PC-3 (cell line): ENCODE measurements at regions not wholly inside any gene's neighbourhood (a gene's known extent, or its start where the extent isn't known, plus 50 kb on each side); places are given as distances from the start of the nearest gene placed in this dataset.

Source experiments
- ATAC-seq: fragments of 200-7000 bp; cut with Tn5 transposase; 2 replicates; pipeline ENCODE4 v1.9.1; 2020; ENCODE audit warnings: mild to moderate bottlenecking, moderate library complexity
- BruUV-seq: library from RNA; stranded (reverse); fragments of 400-500 nt; replicated peaks from 2 replicates; lab custom pipeline; 2021; lab: Mats Ljungman, UMichigan
- CTCF ChIA-PET: fragments of 300-600 bp; sonication (Branson Sonifier 250); formaldehyde crosslinking; loops from one replicate; lab custom pipeline; 2022; ENCODE audit warnings: antibody characterized with exemption; lab: Charles Lee
- POLR2A ChIA-PET: fragments of 300-600 bp; sonication (Branson Sonifier 250); formaldehyde crosslinking; loops from one replicate; lab custom pipeline; 2022; ENCODE audit warnings: antibody characterized with exemption; ENCODE audit not compliant: unreplicated experiment; lab: Charles Lee
- DNase-seq: peaks from one replicate; pipeline ENCODE4 v3.0.0-alpha.2; 2015
- H2AFZ ChIP-seq: fragments of 300-600 bp; sonication (generic); 2 replicates; pipeline ENCODE4 v1.6.0; 2016; ENCODE audit warnings: antibody characterized with exemption, low read length
- H3F3A ChIP-seq: fragments of 300-600 bp; sonication (generic); one replicate; pipeline ENCODE4 v1.6.0; 2017; ENCODE audit warnings: antibody characterized with exemption, low read length, control low read depth, mild to moderate bottlenecking; ENCODE audit not compliant: unreplicated experiment
- H3K27ac ChIP-seq: fragments of 300-600 bp; sonication (generic); 2 replicates; pipeline ENCODE4 v1.5.1; 2016; ENCODE audit warnings: mild to moderate bottlenecking, low read length
- H3K27me3 ChIP-seq: fragments of 300-600 bp; sonication (generic); 2 replicates; pipeline ENCODE4 v1.6.1; 2016; ENCODE audit warnings: low read length, mixed read lengths
- H3K36me3 ChIP-seq: fragments of 300-600 bp; sonication (generic); 2 replicates; pipeline ENCODE4 v1.6.1; 2016; ENCODE audit warnings: low read depth, mixed run types, low read length, mixed read lengths
- H3K4me1 ChIP-seq: fragments of 300-600 bp; sonication (generic); 2 replicates; pipeline ENCODE4 v1.5.1; 2016; ENCODE audit warnings: low read length; ENCODE audit not compliant: insufficient read depth
- H3K4me2 ChIP-seq: fragments of 300-600 bp; sonication (generic); 2 replicates; pipeline ENCODE4 v1.6.0; 2016; ENCODE audit warnings: low read length
- H3K4me3 ChIP-seq: fragments of 300-600 bp; sonication (generic); 2 replicates; pipeline ENCODE4 v1.5.1; 2016; ENCODE audit warnings: mild to moderate bottlenecking, low read length, mixed read lengths
- H3K79me2 ChIP-seq: fragments of 300-600 bp; sonication (generic); 2 replicates; pipeline ENCODE4 v1.6.1; 2017; ENCODE audit warnings: low read length, mixed read lengths
- H3K9ac ChIP-seq: fragments of 300-600 bp; sonication (generic); 2 replicates; pipeline ENCODE4 v1.6.0; 2016; ENCODE audit warnings: mild to moderate bottlenecking, low read length
- H3K9me2 ChIP-seq: fragments of 300-600 bp; sonication (generic); replicated peaks from 2 replicates; pipeline ENCODE4 v1.6.1; 2016; ENCODE audit warnings: mixed run types, low read length, mixed read lengths
- H3K9me3 ChIP-seq: fragments of 300-600 bp; sonication (generic); 2 replicates; pipeline ENCODE4 v1.6.1; 2016; ENCODE audit warnings: low read length, mixed read lengths
- H4K20me1 ChIP-seq: fragments of 300-600 bp; sonication (generic); 2 replicates; pipeline ENCODE4 v1.6.1; 2016; ENCODE audit warnings: low read length, mixed read lengths
- CTCF ChIP-seq: fragments of 300-600 bp; sonication (generic); conservative IDR thresholded peaks from 2 replicates; pipeline ENCODE4 v1.5.1; 2017; ENCODE audit warnings: antibody characterized with exemption, low read depth, mild to moderate bottlenecking, low read length
- EZH2 ChIP-seq: fragments of 300-600 bp; sonication (generic); IDR thresholded peaks from one replicate; pipeline ENCODE4 v1.6.1; 2017; ENCODE audit warnings: antibody characterized with exemption, mild to moderate bottlenecking, low read length; ENCODE audit not compliant: unreplicated experiment
- EZH2phosphoT487 ChIP-seq: fragments of 300-600 bp; sonication (generic); IDR thresholded peaks from 2 replicates; pipeline ENCODE4 v1.6.1; 2018; ENCODE audit warnings: mild to moderate bottlenecking, antibody characterized with exemption, low read length, borderline replicate concordance
- intact Hi-C: fragments of 100-400 bp; cut with micrococcal nuclease; formaldehyde crosslinking; loops from 2 replicates; pipeline ENCODE4 v1.9.0; 2023

- peaks cover 7% of the 10 kb centered on the region; the same call in 1 of the 2 replicates for H3K9me3 ChIP-seq
- H3K27me3 ChIP-seq = no peaks in the 10 kb centered on the region
- H3F3A ChIP-seq = no peaks in the 10 kb centered on the region
- CTCF ChIA-PET = no interaction called here
- no peaks in the 10 kb centered on the region; the same call in 1 of the 2 replicates for H3K9me2 ChIP-seq
- no peaks in the 10 kb centered on the region for H3K79me2 ChIP-seq
- BruUV-seq = no TSS peak
- H3K4me1 ChIP-seq = no peaks in the 10 kb centered on the region
- no peaks in the 10 kb centered on the region for H4K20me1 ChIP-seq
- intact Hi-C loops = no loop called here
- H3K4me3 ChIP-seq = no peak overlapping the region
- POLR2A ChIA-PET = no interaction called here
- H3K9ac ChIP-seq = no peak overlapping the region
- no peak overlapping the region for H3K4me2 ChIP-seq
- DNase-seq (no peak), ATAC-seq (no peak)
- TF ChIP-seq EZH2phosphoT487 = no peak
- TF ChIP-seq CTCF = no peak
- no peak for TF ChIP-seq EZH2
- no peak overlapping the region for H3K27ac ChIP-seq
- no peak overlapping the region for H2AFZ ChIP-seq
- no peaks in the 10 kb centered on the region for H3K36me3 ChIP-seq
Observed at GRCh38 chr5:105663671-105664070, 2007.1 kb downstream of the EFNA5 start.

GRCh38 chr5:105659396-105659795 lies 2011.3 kb downstream of the EFNA5 start:
- no peaks in the 10 kb centered on the region for H3K27me3 ChIP-seq
- no peak overlapping the region for H3K4me3 ChIP-seq
- no peaks in the 10 kb centered on the region for H3K9me2 ChIP-seq
- no peaks in the 10 kb centered on the region for H3F3A ChIP-seq
- ATAC-seq (no peak), DNase-seq (no peak)
- no peaks in the 10 kb centered on the region for H3K79me2 ChIP-seq
- no peaks in the 10 kb centered on the region for H3K4me1 ChIP-seq
- POLR2A ChIA-PET = no interaction called here
- H3K27ac ChIP-seq = no peak overlapping the region
- no peak overlapping the region for H3K9ac ChIP-seq
- CTCF ChIA-PET = no interaction called here
- intact Hi-C loops = no loop called here
- BruUV-seq = no TSS peak
- TF ChIP-seq EZH2 = no peak
- no peak for TF ChIP-seq CTCF
- no peak for TF ChIP-seq EZH2phosphoT487
- no peak overlapping the region for H3K4me2 ChIP-seq
- no peak overlapping the region for H2AFZ ChIP-seq
- H3K36me3 ChIP-seq = no peaks in the 10 kb centered on the region
- no peaks in the 10 kb centered on the region for H4K20me1 ChIP-seq
- H3K9me3 ChIP-seq = no peaks in the 10 kb centered on the region

- TF ChIP-seq CTCF = no peak
- TF ChIP-seq EZH2phosphoT487 = no peak
- TF ChIP-seq EZH2 = no peak
- Histone ChIP-seq H3K4me1 (no peaks in the 10 kb centered on the region), H3K36me3 (no peaks in the 10 kb centered on the region), H3K79me2 (no peaks in the 10 kb centered on the region), H3K4me2 (no peak overlapping the region), H3K9me3 (no peaks in the 10 kb centered on the region), H4K20me1 (no peaks in the 10 kb centered on the region), H3K27me3 (no peaks in the 10 kb centered on the region), H3K9me2 (no peaks in the 10 kb centered on the region), H3K9ac (no peak overlapping the region), H3K27ac (no peak overlapping the region), H3F3A (no peaks in the 10 kb centered on the region), H2AFZ (no peak overlapping the region), H3K4me3 (no peak overlapping the region)
- DNase-seq (no peak), ATAC-seq (no peak)
- intact Hi-C loops = no loop called here
- no TSS peak for BruUV-seq
- ChIA-PET POLR2A (interaction anchor here (0.5 kb wide), 1 partner anchor 135 kb away, joined by 3 read pairs; no protein-coding TSS in a partner anchor), CTCF (no interaction called here)
Observed at GRCh38 chr5:105640328-105640727, 2030.4 kb downstream of the EFNA5 start.
